Epidermal melanocyte (primary cell): ENCODE measurements at regions not wholly inside any gene's neighbourhood (a gene's known extent, or its start where the extent isn't known, plus 50 kb on each side); places are given as distances from the start of the nearest gene placed in this dataset.
"Not testable (repeated sequence)": the region's sequence is repeated elsewhere in the genome, so short reads cannot be mapped to it uniquely, and the experiment has no call there.

Source experiments
- DNase-seq: peaks from one replicate; pipeline ENCODE4 v3.0.0; 2011; ENCODE audit warnings: low spot score; ENCODE audit not compliant: insufficient read length

GRCh38 chr2:199033761-199034160 is 424.0 kb downstream of the SATB2 start:
- DNase-seq: not testable (repeated sequence)

- no peak for DNase-seq
These were observed 432.6 kb downstream of the SATB2 start for GRCh38 chr2:199025146-199025545.

DNA sequence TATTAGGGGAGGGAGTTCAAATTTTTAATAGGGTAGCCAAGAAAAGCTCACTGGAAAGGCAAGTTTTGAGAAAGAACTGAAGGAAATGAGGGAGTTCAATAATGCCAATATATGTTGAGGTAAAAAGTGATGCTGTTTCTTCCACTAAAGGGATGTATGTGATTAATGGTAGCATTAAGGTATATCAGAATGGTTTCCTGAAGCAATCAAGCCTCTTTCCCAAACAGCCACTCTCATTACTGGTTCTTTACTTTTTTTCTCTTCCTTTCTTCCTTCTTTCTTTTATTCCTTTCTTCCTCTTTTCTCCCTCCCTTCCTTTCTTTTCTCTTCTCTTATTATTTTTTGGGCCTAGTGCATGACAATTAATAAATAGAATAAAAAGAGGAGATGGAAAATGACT is 433.5 kb downstream of the SATB2 start:
- DNase-seq: no peak

GRCh38 chr2:199019898-199020507 is 437.7 kb downstream of the SATB2 start:
- no peak for DNase-seq

- no peak for DNase-seq
These were observed 438.9 kb downstream of the SATB2 start for GRCh38 chr2:199018826-199019225.

- DNase-seq: no peak
These were observed 442.7 kb downstream of the SATB2 start for GRCh38 chr2:199015072-199015471.

DNA sequence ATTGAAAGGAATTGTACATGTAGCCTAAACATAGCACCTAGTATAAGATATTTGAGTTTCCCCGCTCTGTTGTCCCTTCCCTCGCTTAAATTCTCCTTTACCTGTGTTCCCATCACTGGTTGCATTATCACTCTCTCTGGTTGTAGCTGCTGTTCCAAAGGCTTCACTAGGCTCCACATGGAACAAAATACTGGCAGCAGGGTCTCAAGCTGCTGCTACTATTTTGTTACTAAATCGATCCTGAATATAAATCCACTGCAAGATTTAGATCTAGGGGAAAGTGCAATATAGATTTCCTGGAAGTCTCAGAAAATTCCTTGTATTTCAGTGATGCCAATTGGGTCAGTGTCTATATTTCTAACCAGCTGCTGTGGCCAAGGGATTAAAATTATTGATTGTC is 443.5 kb downstream of the SATB2 start:
- DNase-seq: no peak

DNA sequence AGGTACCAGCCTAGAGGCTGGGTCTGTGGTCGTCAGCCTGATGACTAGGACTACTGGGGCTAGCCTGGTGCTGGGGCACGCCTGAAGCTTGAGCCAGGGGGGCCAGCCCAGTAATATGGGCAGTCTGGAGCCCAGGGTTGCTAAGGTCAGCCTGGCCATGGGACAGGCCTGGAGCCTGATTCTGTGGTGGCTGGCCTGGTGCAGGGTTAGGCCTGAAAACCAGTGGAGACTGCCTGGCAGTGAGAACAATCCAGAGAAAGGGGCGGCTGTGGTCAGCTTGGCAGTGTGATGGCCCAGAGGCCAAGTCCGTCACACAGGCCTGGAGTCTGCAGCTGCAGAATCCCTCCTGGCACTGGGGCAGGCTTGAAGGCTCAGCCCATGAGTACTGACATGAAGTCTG is 445.8 kb downstream of the SATB2 start:
- DNase-seq: no peak

DNA sequence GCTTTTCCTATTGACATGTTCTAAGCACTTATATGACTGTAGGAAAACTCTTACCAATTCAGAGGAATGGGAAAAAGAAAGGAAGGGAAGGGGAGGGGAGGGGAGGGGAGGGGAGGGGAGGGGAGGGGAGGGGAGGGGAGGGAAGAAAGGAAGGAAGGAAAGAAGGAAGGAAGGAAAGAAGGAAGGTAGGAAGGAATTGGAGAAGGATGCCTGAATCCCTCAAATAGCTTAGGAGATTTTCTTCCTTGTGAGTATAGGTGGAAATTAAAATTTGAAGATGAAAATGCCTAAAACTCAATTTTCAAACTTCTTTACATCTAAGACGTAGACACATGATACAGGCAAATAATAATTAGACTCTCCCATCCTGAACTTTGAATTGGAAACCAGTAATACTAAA is 463.1 kb downstream of the SATB2 start:
- no peak for DNase-seq

- no peak for DNase-seq
These were observed 466.3 kb downstream of the SATB2 start for GRCh38 chr2:198991431-198991830.

GRCh38 chr2:198975779-198976178 is 482.0 kb downstream of the SATB2 start:
- DNase-seq: no peak

GRCh38 chr2:198973785-198974184 is 484.0 kb downstream of the SATB2 start:
- no peak for DNase-seq

- DNase-seq: no peak
These were observed 484.6 kb downstream of the SATB2 start for GRCh38 chr2:198973181-198973580.

DNA sequence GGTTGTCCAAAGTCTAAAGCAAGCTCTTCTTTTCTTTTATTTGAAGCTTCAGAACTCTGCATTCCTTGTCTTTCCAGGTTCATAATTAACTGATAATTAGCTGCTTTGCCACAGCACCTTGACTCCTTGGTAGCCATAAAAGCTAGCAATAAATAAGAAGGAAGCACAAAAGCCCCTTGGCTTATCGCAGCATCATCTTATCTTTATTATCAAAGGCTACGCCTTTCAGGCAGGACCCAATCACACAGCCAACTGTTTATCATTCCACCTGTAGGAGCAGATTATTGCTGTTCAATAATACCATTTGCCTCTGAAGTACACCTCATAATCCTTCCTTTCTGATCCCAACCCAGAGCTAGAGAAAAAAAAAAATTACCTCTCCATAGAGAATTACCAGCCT is 489.2 kb downstream of the SATB2 start:
- DNase-seq: no peak

GRCh38 chr2:198966269-198966668 is 491.5 kb downstream of the SATB2 start:
- no peak for DNase-seq

- DNase-seq: no peak
These were observed 496.2 kb downstream of the SATB2 start for GRCh38 chr2:198961547-198961946.

DNA sequence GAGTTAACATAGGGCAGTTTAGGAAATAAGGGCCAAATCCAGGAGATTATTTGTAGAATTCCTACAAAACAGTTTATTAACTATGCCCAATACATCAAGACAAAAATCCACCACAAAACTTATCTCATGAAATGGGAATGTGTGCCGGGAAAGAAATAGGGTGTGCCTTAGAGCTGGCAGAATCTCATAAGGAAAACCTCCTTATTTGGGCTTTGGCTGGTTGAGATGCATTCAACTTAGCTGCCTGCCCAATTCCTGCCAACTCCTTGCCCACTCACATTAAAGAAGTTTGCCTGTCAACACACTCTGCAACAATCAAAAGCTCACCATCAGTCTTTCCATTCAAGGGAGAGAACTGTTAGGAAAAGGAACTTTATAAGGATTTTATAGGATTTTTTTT is 500.6 kb downstream of the SATB2 start:
- DNase-seq: no peak

GRCh38 chr2:198953328-198953727 is 504.4 kb downstream of the SATB2 start:
- DNase-seq: no peak

- no peak for DNase-seq
These were observed 506.9 kb downstream of the SATB2 start for GRCh38 chr2:198950803-198951202.

DNA sequence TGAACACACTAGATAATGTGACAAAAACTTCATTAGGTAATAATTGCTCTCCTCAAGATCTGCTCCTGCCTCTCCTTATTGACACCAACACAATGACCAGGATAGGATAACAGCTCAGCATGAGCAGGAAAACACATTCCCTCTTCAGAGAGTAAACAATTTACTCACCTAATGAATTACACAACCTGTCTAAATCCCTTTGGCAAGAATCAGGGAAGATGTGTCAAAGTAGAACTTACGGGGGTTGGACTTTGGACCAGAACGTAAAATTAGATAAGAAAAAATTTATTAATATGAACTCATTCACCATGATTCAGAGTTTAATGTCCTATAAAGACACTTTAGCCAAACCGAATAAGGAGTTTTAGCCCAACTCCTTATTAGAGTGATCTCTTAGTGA is 512.2 kb downstream of the SATB2 start:
- no peak for DNase-seq

DNA sequence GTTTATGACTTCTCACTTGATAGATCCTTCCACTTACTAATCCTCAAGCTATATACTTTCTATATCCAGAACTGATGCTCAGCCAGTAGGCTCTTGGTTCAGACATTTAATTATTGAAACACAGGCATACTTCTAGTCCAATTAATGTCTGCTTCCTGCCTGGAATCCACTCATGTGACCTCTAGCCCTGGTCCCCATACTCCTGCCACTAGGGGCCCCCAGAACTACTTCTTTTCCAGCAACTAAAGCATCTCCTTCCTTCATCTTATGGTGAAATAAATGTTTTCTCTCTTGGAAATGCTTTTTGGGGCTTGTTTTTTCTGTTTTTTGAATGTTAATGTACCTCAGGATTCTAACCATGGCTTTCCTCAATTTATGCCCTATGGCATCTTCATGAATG is 527.6 kb downstream of the SATB2 start:
- no peak for DNase-seq

DNA sequence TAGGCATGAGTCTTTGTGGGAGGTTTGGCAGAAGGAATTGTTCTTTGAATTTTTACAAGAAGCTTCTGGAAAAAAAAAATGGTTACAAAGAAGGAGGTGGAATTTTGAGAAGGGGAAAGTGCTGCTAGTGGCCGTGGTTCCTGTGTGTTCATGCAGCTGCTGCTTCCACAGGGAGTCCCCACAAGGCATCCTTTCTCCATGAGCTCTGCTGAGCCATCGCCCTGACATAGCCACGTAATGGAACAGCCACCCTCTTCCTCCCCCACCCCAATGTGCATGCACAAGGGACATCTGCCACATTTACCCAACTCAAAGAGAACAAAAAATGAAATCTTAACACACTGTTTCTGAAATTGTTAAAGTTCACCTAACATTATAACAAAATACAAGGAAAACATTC is 529.7 kb downstream of the SATB2 start:
- DNase-seq: no peak

- no peak for DNase-seq
These were observed 539.6 kb downstream of the SATB2 start for GRCh38 chr2:198917926-198918720.
